Fibroblast of lung (primary cell): ENCODE measurements at regions not wholly inside any gene's neighbourhood (a gene's known extent, or its start where the extent isn't known, plus 50 kb on each side); places are given as distances from the start of the nearest gene placed in this dataset.

Source experiments
- DNase-seq, 2 donors: peaks; one replicate each; pipeline versions ENCODE4 v3.0.0 to v3.0.0-alpha.2; 2010; ENCODE audit warnings: low read depth in 2 of 2
- H2AFZ ChIP-seq: 2 replicates; pipeline ENCODE4 v1.5.1; 2012; ENCODE audit warnings: low read length, control low read depth, inconsistent platforms
- H3K27ac ChIP-seq: 2 replicates; pipeline ENCODE4 v1.5.1; 2011; ENCODE audit warnings: low read length, control low read depth; ENCODE audit not compliant: insufficient read depth
- H3K27me3 ChIP-seq: 2 replicates; pipeline ENCODE4 v1.5.1; 2011; ENCODE audit warnings: mild to moderate bottlenecking, low read length; ENCODE audit not compliant: control insufficient read depth, insufficient read depth
- H3K36me3 ChIP-seq: 2 replicates; pipeline ENCODE4 v1.5.1; 2011; ENCODE audit warnings: low read length; ENCODE audit not compliant: control insufficient read depth, insufficient read depth
- H3K4me1 ChIP-seq: 2 replicates; pipeline ENCODE4 v1.5.1; 2011; ENCODE audit warnings: low read length; ENCODE audit not compliant: control insufficient read depth, insufficient read depth; ENCODE audit errors: extremely low read depth
- H3K4me2 ChIP-seq: 2 replicates; pipeline ENCODE4 v1.5.1; 2011; ENCODE audit warnings: low read length, control low read depth; ENCODE audit not compliant: insufficient read depth; ENCODE audit errors: extremely low read depth
- H3K4me3 ChIP-seq, 4 experiments: fragments of 200-600 bp in 1 of 4; sonication (generic) in 1 of 4; replicated peaks in 1 of 4; 2 replicates each; pipeline ENCODE4 v1.5.1; 2011 to 2016; ENCODE audit warnings: low read length in 4 of 4, low read depth in 3 of 4, mild to moderate bottlenecking in 3 of 4, control low read depth in 2 of 4, inconsistent platforms in 1 of 4, mixed read lengths in 1 of 4; ENCODE audit not compliant: insufficient read depth in 1 of 4; ENCODE audit errors: control extremely low read depth in 1 of 4
- H3K79me2 ChIP-seq: 2 replicates; pipeline ENCODE4 v1.5.1; 2012; ENCODE audit warnings: mild to moderate bottlenecking, low read length, inconsistent platforms; ENCODE audit not compliant: control insufficient read depth, insufficient read depth
- H3K9ac ChIP-seq: 2 replicates; pipeline ENCODE4 v1.5.1; 2011; ENCODE audit warnings: mild to moderate bottlenecking, low read length, control low read depth; ENCODE audit not compliant: insufficient read depth
- H3K9me3 ChIP-seq: 2 replicates; pipeline ENCODE4 v1.5.1; 2012; ENCODE audit warnings: low read depth, low read length; ENCODE audit not compliant: control insufficient read depth, insufficient read depth
- H4K20me1 ChIP-seq: 2 replicates; pipeline ENCODE4 v1.5.1; 2011; ENCODE audit warnings: low read length; ENCODE audit not compliant: control insufficient read depth, insufficient read depth; ENCODE audit errors: extremely low read depth
- EZH2 ChIP-seq: IDR thresholded peaks from 2 replicates; pipeline ENCODE4 v1.5.1; 2012; ENCODE audit warnings: low read length, control low read depth, mild to moderate bottlenecking; ENCODE audit errors: missing control alignments
- TF ChIP-seq, protein P1 (sequence below), 2 donors: IDR thresholded peaks in 1 of 2; conservative IDR thresholded peaks in 1 of 2; 1 replicate in 1 of 2; 2 replicates in 1 of 2; pipeline ENCODE4 v1.5.1; 2011 to 2012; ENCODE audit warnings: low read length in 2 of 2, control low read depth in 1 of 2, inconsistent platforms in 1 of 2, low read depth in 1 of 2, mild to moderate bottlenecking in 1 of 2

GRCh38 chr12:24649634-24650033, 299.3 kb downstream of the BCAT1 start:
- H3K27me3 ChIP-seq: no peaks in the 10 kb centered on the region
- H3K9me3 ChIP-seq: no peaks in the 10 kb centered on the region
- no peak for DNase-seq
- no peaks in the 10 kb centered on the region for H3K79me2 ChIP-seq
- no peak overlapping the region for H3K9ac ChIP-seq
- H3K4me3 ChIP-seq: no peak overlapping the region
- H3K27ac ChIP-seq: no peak overlapping the region
- no peaks in the 10 kb centered on the region for H3K4me1 ChIP-seq
- H3K36me3 ChIP-seq: no peaks in the 10 kb centered on the region
- TF ChIP-seq, protein P1, sequence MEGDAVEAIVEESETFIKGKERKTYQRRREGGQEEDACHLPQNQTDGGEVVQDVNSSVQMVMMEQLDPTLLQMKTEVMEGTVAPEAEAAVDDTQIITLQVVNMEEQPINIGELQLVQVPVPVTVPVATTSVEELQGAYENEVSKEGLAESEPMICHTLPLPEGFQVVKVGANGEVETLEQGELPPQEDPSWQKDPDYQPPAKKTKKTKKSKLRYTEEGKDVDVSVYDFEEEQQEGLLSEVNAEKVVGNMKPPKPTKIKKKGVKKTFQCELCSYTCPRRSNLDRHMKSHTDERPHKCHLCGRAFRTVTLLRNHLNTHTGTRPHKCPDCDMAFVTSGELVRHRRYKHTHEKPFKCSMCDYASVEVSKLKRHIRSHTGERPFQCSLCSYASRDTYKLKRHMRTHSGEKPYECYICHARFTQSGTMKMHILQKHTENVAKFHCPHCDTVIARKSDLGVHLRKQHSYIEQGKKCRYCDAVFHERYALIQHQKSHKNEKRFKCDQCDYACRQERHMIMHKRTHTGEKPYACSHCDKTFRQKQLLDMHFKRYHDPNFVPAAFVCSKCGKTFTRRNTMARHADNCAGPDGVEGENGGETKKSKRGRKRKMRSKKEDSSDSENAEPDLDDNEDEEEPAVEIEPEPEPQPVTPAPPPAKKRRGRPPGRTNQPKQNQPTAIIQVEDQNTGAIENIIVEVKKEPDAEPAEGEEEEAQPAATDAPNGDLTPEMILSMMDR (conservative IDR thresholded peaks at IDR 0.05 in 1 of 2, IDR thresholded peaks at IDR 0.05 in 1 of 2; ENCODE audit: low read depth in 1 of 2, low read length in 2 of 2): no peak
- TF ChIP-seq EZH2: no peak
- H2AFZ ChIP-seq: no peak overlapping the region
- H3K4me2 ChIP-seq: no peak overlapping the region
- H4K20me1 ChIP-seq: no peaks in the 10 kb centered on the region

GRCh38 chr12:24649209-24649608, 299.7 kb downstream of the BCAT1 start:
- Histone ChIP-seq H3K9ac (no peak overlapping the region), H3K4me2 (no peak overlapping the region), H3K4me3 (no peak overlapping the region), H3K27ac (no peak overlapping the region), H3K4me1 (no peaks in the 10 kb centered on the region), H4K20me1 (no peaks in the 10 kb centered on the region), H2AFZ (no peak overlapping the region), H3K9me3 (no peaks in the 10 kb centered on the region), H3K79me2 (no peaks in the 10 kb centered on the region), H3K36me3 (no peaks in the 10 kb centered on the region), H3K27me3 (no peaks in the 10 kb centered on the region)
- no peak for TF ChIP-seq EZH2
- TF ChIP-seq, protein P1 (conservative IDR thresholded peaks at IDR 0.05 in 1 of 2, IDR thresholded peaks at IDR 0.05 in 1 of 2; ENCODE audit: low read depth in 1 of 2, low read length in 2 of 2): no peak
- no peak for DNase-seq

DNA sequence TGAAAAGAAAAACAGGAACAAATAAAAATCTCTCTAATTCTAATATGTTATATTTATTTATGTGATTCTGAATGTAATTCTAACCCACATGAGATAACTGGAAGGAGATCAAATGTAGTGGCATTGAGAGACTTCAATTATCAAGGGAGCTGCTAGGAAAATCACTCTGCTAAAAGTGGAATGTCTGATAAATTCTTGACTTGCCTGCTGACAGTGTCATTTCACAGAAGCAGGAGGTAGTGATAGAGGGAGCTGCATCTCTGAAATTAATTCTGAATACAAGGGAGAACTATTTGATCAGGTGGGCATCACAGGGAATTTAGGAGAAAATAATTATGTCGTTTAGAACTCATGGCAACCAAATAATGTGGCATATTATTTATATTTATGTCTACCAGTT, 303.6 kb downstream of the BCAT1 start:
- TF ChIP-seq, protein P1 (conservative IDR thresholded peaks at IDR 0.05 in 1 of 2, IDR thresholded peaks at IDR 0.05 in 1 of 2; ENCODE audit: low read depth in 1 of 2, low read length in 2 of 2): no peak
- no peak for TF ChIP-seq EZH2
- Histone ChIP-seq H2AFZ (no peak overlapping the region), H3K27me3 (no peaks in the 10 kb centered on the region), H3K4me3 (no peak overlapping the region), H3K9ac (no peak overlapping the region), H3K79me2 (no peaks in the 10 kb centered on the region), H3K36me3 (no peaks in the 10 kb centered on the region), H3K4me1 (no peaks in the 10 kb centered on the region), H3K9me3 (no peaks in the 10 kb centered on the region), H3K27ac (no peak overlapping the region), H4K20me1 (no peaks in the 10 kb centered on the region), H3K4me2 (no peak overlapping the region)
- no peak for DNase-seq
